Brain microvascular endothelial cell (primary cell): ENCODE measurements at regions not wholly inside any gene's neighbourhood (a gene's known extent, or its start where the extent isn't known, plus 50 kb on each side); places are given as distances from the start of the nearest gene placed in this dataset.

Source experiments
- DNase-seq: peaks from one replicate; pipeline ENCODE4 v3.0.0-alpha.2; 2020
- H3K27ac ChIP-seq: fragments of 250-450 bp; sonication (Bioruptor Pico); 2 replicates; pipeline ENCODE4 v1.5.1; 2020; ENCODE audit warnings: mild to moderate bottlenecking, moderate library complexity
- H3K27me3 ChIP-seq: fragments of 250-450 bp; sonication (Bioruptor Pico); replicated peaks from 2 replicates; pipeline ENCODE4 v1.5.1; 2020; ENCODE audit warnings: mild to moderate bottlenecking
- H3K36me3 ChIP-seq: fragments of 250-450 bp; sonication (Bioruptor Pico); replicated peaks from 2 replicates; pipeline ENCODE4 v1.5.1; 2020; ENCODE audit warnings: mild to moderate bottlenecking
- H3K4me3 ChIP-seq: 2 replicates; pipeline ENCODE4 v1.5.1; 2011; ENCODE audit warnings: low read depth, mild to moderate bottlenecking, control low read depth, low read length, moderate library complexity
- in situ Hi-C: cut with HindIII; loops from 2 replicates; pipeline ENCODE4 v1.10.0; 2017; ENCODE audit warnings: low sequenced_read_pairs, low pct_ligation_motif_present
- TF ChIP-seq, protein P1 (sequence below): IDR thresholded peaks from 2 replicates; pipeline ENCODE4 v1.5.1; 2011; ENCODE audit warnings: low read depth, mild to moderate bottlenecking, moderate library complexity, low read length, control low read depth, inconsistent platforms; ENCODE audit errors: missing control alignments

DNA sequence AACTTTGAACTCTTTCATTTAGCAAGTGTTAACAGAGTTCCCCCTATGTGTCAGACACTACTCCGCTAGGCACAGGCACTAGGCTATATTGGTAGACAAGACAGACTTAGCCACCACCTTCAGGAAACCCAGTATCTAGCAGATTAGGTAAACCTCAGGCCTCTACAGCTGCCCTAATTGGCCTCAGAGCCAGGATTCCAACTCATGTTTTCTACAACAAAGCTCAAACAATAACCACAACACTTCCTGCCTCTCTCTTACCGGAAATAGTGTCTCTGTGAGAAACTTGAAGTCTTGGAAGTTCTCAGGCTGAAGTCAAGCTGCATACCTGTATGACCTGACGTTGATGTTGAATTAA is 116.6 kb upstream of the SLC44A1 start:
- Histone ChIP-seq H3K27me3 (no peaks in the 10 kb centered on the region), H3K4me3 (no peak overlapping the region), H3K36me3 (no peaks in the 10 kb centered on the region), H3K27ac (peak overlapping the region; percentile 89)
- TF ChIP-seq, protein P1, sequence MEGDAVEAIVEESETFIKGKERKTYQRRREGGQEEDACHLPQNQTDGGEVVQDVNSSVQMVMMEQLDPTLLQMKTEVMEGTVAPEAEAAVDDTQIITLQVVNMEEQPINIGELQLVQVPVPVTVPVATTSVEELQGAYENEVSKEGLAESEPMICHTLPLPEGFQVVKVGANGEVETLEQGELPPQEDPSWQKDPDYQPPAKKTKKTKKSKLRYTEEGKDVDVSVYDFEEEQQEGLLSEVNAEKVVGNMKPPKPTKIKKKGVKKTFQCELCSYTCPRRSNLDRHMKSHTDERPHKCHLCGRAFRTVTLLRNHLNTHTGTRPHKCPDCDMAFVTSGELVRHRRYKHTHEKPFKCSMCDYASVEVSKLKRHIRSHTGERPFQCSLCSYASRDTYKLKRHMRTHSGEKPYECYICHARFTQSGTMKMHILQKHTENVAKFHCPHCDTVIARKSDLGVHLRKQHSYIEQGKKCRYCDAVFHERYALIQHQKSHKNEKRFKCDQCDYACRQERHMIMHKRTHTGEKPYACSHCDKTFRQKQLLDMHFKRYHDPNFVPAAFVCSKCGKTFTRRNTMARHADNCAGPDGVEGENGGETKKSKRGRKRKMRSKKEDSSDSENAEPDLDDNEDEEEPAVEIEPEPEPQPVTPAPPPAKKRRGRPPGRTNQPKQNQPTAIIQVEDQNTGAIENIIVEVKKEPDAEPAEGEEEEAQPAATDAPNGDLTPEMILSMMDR: no peak
- in situ Hi-C loops: no loop called here
- DNase-seq: peak; percentile 71

DNA sequence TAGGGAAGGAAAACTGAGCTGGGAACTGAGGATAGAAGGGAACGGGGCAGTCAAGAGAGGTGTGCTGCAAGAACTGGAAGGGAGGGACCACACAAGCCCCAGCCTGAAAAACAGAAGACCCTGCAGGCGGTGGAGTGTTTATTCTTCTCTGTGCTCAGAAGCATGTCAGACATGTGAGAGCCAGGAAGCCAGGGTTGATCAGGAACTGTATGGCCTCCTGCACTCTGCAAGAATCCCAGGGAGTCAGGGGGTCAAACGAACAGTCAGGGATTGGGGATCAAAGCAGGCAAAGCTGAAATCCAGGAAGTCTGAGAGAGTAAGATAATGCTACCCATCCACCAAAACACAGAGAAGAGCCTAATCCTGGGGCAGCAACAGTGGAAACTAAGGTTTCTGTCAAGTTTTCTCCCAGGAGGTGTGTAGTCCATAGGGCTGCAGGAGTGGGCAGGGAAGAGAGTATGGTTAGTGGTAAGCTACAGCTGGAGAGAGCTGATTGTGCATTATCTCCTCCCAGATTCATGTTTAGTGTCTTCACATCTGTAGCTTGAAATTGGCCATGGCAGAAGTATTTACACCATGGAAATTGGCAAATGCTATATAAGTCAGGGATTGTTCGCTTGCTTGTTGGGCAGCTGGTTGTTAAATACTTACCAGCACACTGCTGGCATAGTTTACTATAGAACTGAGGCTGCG is 115.4 kb upstream of the SLC44A1 start:
- TF ChIP-seq, protein P1: no peak
- Histone ChIP-seq H3K36me3 (no peaks in the 10 kb centered on the region), H3K27ac (peak overlapping the region; percentile 89), H3K27me3 (no peaks in the 10 kb centered on the region), H3K4me3 (no peak overlapping the region)
- no peak for DNase-seq
- in situ Hi-C loops: no loop called here

DNA sequence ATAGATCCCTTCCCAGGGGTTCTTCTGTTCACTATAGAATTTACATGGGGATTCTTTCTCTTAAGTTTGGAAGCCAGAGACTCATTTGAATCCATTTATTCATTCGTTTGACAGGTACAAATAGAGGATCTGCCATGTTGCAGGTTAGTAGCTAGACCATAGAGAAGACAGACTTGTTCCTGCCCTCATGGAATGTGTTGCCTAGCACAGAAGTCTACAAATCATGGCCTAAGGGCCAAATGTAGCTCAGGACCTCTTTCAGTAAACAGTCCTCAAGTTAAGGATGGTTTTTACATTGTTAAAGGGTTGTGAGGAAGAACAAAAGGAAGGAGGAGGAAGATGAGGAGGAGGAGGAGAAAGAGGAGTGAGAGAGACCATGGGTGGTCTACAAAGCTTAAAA is 114.7 kb upstream of the SLC44A1 start:
- H3K36me3 ChIP-seq: no peaks in the 10 kb centered on the region
- TF ChIP-seq, protein P1: no peak
- no peak overlapping the region for H3K27ac ChIP-seq
- H3K4me3 ChIP-seq: no peak overlapping the region
- in situ Hi-C loops: no loop called here
- no peak for DNase-seq
- H3K27me3 ChIP-seq: no peaks in the 10 kb centered on the region

DNA sequence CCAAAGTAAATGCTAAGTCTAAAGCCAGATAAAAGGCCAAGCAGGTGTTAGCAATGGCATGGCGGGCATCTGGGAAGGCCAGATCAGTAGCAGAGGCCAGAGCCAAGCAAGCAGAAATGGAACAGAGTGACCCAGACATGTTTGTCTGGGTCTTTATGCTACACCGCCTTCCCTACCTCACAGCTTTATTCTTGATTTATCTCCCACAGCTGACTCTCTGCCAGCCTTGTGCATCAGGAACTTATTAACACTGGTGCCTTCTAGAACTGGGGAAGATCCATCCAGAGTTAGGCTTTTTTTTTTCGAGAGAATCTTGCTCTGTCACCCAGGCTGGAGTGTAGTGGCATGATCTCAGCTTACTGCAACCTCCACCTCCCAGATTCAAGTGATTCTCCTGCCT is 112.5 kb upstream of the SLC44A1 start:
- H3K27ac ChIP-seq: peak overlapping the region; percentile 72
- in situ Hi-C loops: no loop called here
- H3K27me3 ChIP-seq: no peaks in the 10 kb centered on the region
- TF ChIP-seq, protein P1: no peak
- no peaks in the 10 kb centered on the region for H3K36me3 ChIP-seq
- DNase-seq: no peak
- H3K4me3 ChIP-seq: no peak overlapping the region

DNA sequence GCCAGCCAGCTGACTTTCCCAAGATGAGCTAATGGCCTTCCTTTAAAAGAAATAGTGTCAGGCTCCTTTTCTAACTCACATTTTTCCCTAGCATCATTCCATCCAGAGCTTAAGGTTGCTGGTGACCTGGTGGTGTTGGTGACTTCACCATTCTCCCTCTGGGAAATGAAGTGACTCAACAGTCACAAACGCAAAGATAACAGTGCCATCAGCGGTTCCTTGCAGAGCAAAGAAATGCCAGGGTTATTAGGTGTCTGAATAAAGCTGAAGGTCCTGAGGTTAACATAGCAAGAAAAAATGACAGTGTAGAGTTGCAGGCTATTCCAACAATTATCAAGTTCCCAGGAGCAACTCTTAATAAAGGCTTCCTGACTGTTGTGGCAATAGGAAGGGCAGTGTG is 111.8 kb upstream of the SLC44A1 start:
- Histone ChIP-seq H3K27me3 (no peaks in the 10 kb centered on the region), H3K36me3 (no peaks in the 10 kb centered on the region), H3K4me3 (no peak overlapping the region), H3K27ac (peak overlapping the region; percentile 72)
- peak; percentile 90 for DNase-seq
- TF ChIP-seq, protein P1: no peak
- in situ Hi-C loops: no loop called here

DNA sequence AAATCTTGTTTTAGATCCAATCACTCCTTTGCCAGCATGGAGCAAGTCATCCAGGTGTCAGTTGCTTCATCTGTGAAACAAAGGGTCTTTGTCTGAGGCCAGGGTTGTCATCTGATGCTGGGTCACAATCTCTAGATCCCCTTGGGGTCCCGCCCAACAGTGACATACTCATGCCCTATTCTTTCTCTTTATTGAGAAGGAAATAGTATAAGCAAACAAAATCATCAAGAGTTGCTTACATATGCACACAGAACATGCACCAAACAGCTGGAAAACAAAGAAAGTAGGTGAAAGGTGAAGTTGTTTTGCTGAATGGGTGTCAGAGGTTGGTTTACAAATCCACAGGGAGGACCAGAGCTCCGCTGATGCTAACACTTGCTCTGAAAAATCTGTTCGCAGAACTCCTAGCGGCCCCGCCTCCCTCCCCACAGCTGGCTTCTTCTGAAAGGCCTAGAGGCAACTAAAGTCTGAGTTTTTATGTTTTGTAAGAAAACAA is 106.1 kb upstream of the SLC44A1 start:
- DNase-seq: peak; percentile 48
- no peaks in the 10 kb centered on the region for H3K27me3 ChIP-seq
- no peaks in the 10 kb centered on the region for H3K36me3 ChIP-seq
- H3K27ac ChIP-seq: no peak overlapping the region
- TF ChIP-seq, protein P1: no peak
- H3K4me3 ChIP-seq: no peak overlapping the region
- in situ Hi-C loops: no loop called here
